ENCODE measurements at regions not wholly inside any gene's neighbourhood (a gene's known extent, or its start where the extent isn't known, plus 50 kb on each side); places are given as distances from the start of the nearest gene placed in this dataset.

DNA sequence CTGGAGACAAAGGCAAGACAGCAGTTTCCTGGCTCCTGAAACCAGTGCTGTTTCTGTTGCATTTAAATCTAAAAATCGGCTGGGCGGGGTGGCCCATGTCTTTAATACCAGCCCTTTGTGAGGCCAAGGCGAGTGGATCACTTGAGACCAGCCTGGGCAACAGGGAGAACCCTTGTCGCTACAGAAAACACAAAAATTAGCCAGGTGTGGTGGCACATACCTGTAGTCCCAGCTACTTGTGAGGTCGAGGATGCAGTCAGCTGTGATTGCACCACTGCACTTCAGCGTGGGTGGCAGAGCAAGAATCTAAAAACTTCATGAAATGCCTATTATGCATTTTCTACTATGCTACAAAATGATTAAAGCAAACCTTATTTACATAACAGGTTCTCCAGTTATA, 205.4 kb upstream of the ITM2A start:
- intact Hi-C loops (cut with DNase I; ENCODE audit: low total_unique reads) = no loop called here
- TF ChIP-seq, protein P1, sequence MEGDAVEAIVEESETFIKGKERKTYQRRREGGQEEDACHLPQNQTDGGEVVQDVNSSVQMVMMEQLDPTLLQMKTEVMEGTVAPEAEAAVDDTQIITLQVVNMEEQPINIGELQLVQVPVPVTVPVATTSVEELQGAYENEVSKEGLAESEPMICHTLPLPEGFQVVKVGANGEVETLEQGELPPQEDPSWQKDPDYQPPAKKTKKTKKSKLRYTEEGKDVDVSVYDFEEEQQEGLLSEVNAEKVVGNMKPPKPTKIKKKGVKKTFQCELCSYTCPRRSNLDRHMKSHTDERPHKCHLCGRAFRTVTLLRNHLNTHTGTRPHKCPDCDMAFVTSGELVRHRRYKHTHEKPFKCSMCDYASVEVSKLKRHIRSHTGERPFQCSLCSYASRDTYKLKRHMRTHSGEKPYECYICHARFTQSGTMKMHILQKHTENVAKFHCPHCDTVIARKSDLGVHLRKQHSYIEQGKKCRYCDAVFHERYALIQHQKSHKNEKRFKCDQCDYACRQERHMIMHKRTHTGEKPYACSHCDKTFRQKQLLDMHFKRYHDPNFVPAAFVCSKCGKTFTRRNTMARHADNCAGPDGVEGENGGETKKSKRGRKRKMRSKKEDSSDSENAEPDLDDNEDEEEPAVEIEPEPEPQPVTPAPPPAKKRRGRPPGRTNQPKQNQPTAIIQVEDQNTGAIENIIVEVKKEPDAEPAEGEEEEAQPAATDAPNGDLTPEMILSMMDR (IDR thresholded peaks at IDR 0.05) = no peak
- TF ChIP-seq POLR2A (IDR thresholded peaks at IDR 0.05) (no peak), POLR2AphosphoS5 (IDR thresholded peaks at IDR 0.05) (no peak)
- Histone ChIP-seq H3K4me1 (no peaks in the 10 kb centered on the region), H3K36me3 (no peaks in the 10 kb centered on the region), H3K9me3 (peaks cover 0 to 25% of the 10 kb centered on the region in 2 donors), H3K27ac (no peak overlapping the region), H3K27me3 (peaks cover 0 to 25% of the 10 kb centered on the region in 2 donors), H3K4me3 (no peak overlapping the region)
- DNase-seq (ENCODE audit: low spot score in 2 of 2) = no peak

DNA sequence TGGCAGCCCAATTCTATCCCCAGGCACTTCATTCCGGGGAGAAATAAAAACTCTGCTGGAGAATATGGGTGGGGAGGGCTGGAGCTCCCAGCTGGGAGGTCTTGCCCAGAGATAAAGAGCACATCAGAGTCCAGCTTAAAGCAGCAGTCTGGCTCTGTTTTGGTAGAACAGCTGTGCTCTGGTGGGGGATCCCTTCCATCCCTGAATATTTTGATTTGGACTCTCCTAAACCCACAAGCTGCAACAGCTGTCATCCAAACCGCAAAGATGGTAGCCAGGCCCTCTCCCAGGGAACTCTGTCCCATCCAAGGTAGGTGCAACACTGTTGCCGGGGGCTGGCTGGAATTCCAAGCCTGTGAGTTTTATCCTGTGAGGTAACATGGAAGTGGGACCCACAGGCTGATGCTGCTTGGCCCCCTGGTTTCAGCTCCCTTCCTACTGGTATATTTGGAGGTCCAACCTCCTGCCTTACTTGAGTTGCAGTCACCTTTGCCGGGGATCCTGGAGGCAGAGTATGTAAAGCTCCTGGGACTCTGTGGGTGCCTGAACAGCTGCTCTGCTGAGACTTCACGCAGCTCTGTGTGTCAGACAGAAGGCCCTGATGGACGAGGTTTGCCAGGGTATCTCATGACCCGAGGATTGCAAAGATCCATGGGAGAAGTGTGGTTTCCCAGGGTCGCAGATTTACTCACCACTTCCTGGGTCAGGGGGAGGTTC, 203.5 kb upstream of the ITM2A start:
- H3K4me1 ChIP-seq = no peaks in the 10 kb centered on the region
- H3K9me3 ChIP-seq = peaks cover 0 to 34% of the 10 kb centered on the region in 2 donors
- H3K27me3 ChIP-seq = peaks cover 0 to 23% of the 10 kb centered on the region in 2 donors
- no peak overlapping the region for H3K27ac ChIP-seq
- H3K36me3 ChIP-seq = no peaks in the 10 kb centered on the region
- intact Hi-C loops (cut with DNase I; ENCODE audit: low total_unique reads) = no loop called here
- no peak for DNase-seq (ENCODE audit: low spot score in 2 of 2)
- TF ChIP-seq POLR2A (IDR thresholded peaks at IDR 0.05) = no peak
- TF ChIP-seq, protein P1 (IDR thresholded peaks at IDR 0.05) = no peak
- no peak for TF ChIP-seq POLR2AphosphoS5 (IDR thresholded peaks at IDR 0.05)
- no peak overlapping the region for H3K4me3 ChIP-seq

DNA sequence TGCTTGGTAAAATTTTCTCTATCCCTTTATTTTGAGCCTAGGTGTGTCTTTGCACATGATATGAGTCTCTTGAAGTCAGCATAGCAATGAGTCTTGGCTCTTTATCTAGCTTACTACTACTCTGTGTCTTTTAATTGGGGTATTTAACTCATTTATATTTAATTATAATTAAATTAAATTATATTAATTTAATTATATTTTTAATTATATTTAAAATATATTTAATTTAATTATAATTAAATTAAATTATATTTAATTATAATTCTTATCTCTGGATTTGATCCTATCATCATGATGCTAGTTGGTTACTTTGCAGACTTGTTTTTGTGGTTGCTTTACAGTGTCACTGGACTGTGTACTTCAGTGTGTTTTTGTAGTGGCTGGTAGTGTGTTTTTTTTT, 201.2 kb upstream of the ITM2A start:
- Histone ChIP-seq H3K4me1 (no peaks in the 10 kb centered on the region), H3K4me3 (no peak overlapping the region), H3K36me3 (no peaks in the 10 kb centered on the region), H3K27ac (no peak overlapping the region), H3K27me3 (peaks cover 0 to 17% of the 10 kb centered on the region in 2 donors), H3K9me3 (peaks cover 0 to 48% of the 10 kb centered on the region in 2 donors)
- no peak for DNase-seq (ENCODE audit: low spot score in 2 of 2)
- TF ChIP-seq POLR2A (IDR thresholded peaks at IDR 0.05) = no peak
- TF ChIP-seq POLR2AphosphoS5 (IDR thresholded peaks at IDR 0.05) = no peak
- TF ChIP-seq, protein P1 (IDR thresholded peaks at IDR 0.05) = no peak
- intact Hi-C loops (cut with DNase I; ENCODE audit: low total_unique reads) = no loop called here

- H3K4me3 ChIP-seq = no peak overlapping the region
- intact Hi-C loops (cut with DNase I; ENCODE audit: low total_unique reads) = no loop called here
- TF ChIP-seq POLR2A (IDR thresholded peaks at IDR 0.05) (no peak), POLR2AphosphoS5 (IDR thresholded peaks at IDR 0.05) (no peak)
- TF ChIP-seq, protein P1 (IDR thresholded peaks at IDR 0.05) = no peak
Observed at GRCh38 chrX:79564362-79564761, 197.2 kb upstream of the ITM2A start.

GRCh38 chrX:79559290-79559689, 192.2 kb upstream of the ITM2A start:
- intact Hi-C loops (cut with DNase I; ENCODE audit: low total_unique reads) = no loop called here
- no peaks in the 10 kb centered on the region for H3K36me3 ChIP-seq
- DNase-seq (ENCODE audit: low spot score in 2 of 2) = no peak
- H3K4me1 ChIP-seq = no peaks in the 10 kb centered on the region
- H3K27me3 ChIP-seq = peaks cover 0 to 17% of the 10 kb centered on the region in 2 donors
- peaks cover 0 to 10% of the 10 kb centered on the region in 2 donors for H3K9me3 ChIP-seq
- no peak for TF ChIP-seq POLR2AphosphoS5 (IDR thresholded peaks at IDR 0.05)
- TF ChIP-seq, protein P1 (IDR thresholded peaks at IDR 0.05) = no peak
- no peak for TF ChIP-seq POLR2A (IDR thresholded peaks at IDR 0.05)
- no peak overlapping the region for H3K4me3 ChIP-seq
- no peak overlapping the region for H3K27ac ChIP-seq

More at GRCh38 chrX:79564362-79564761, 197.2 kb upstream of the ITM2A start:
- no peaks in the 10 kb centered on the region for H3K36me3 ChIP-seq
- peaks cover 0 to 41% of the 10 kb centered on the region in 2 donors for H3K9me3 ChIP-seq
- H3K27me3 ChIP-seq = peaks cover 0 to 5% of the 10 kb centered on the region in 2 donors
- H3K27ac ChIP-seq = no peak overlapping the region
- no peaks in the 10 kb centered on the region for H3K4me1 ChIP-seq
- DNase-seq (ENCODE audit: low spot score in 2 of 2) = no peak

Measured in breast epithelium (tissue), 4 donors.